Ishikawa (cell line): ENCODE measurements at regions not wholly inside any gene's neighbourhood (a gene's known extent, or its start where the extent isn't known, plus 50 kb on each side); places are given as distances from the start of the nearest gene placed in this dataset.

Source experiments
- CEBPB ChIP-seq: IDR thresholded peaks from 2 replicates; pipeline ENCODE4 v1.6.1; 2012
- CREB1 ChIP-seq: IDR thresholded peaks from 2 replicates; pipeline ENCODE4 v1.6.1; 2012; ENCODE audit warnings: low read depth
- EGR1 ChIP-seq: IDR thresholded peaks from 2 replicates; pipeline ENCODE4 v1.6.1; 2012
- EP300 ChIP-seq: IDR thresholded peaks from 2 replicates; pipeline ENCODE4 v1.6.1; 2012; ENCODE audit warnings: borderline replicate concordance
- FOXM1 ChIP-seq: IDR thresholded peaks from 2 replicates; pipeline ENCODE4 v1.6.1; 2012; ENCODE audit warnings: low read depth, borderline replicate concordance
- NFIC ChIP-seq: IDR thresholded peaks from 2 replicates; pipeline ENCODE4 v1.6.1; 2012
- RAD21 ChIP-seq: IDR thresholded peaks from 2 replicates; pipeline ENCODE4 v1.6.1; 2012; ENCODE audit warnings: low read depth
- TAF1 ChIP-seq: IDR thresholded peaks from 2 replicates; pipeline ENCODE4 v1.6.1; 2012; ENCODE audit warnings: low read depth, mild to moderate bottlenecking
- TCF12 ChIP-seq: IDR thresholded peaks from 2 replicates; pipeline ENCODE4 v1.6.1; 2012; ENCODE audit warnings: low read depth
- TEAD4 ChIP-seq: IDR thresholded peaks from 2 replicates; pipeline ENCODE4 v1.6.1; 2012
- USF1 ChIP-seq: IDR thresholded peaks from 2 replicates; pipeline ENCODE4 v1.6.1; 2012
- YY1 ChIP-seq: IDR thresholded peaks from 2 replicates; pipeline ENCODE4 v1.6.1; 2012; ENCODE audit warnings: low read depth
- ZBTB7A ChIP-seq: IDR thresholded peaks from 2 replicates; pipeline ENCODE4 v1.6.1; 2012; ENCODE audit warnings: low read depth
- TF ChIP-seq, protein P1 (sequence below): IDR thresholded peaks from 2 replicates; pipeline ENCODE4 v1.6.1; 2012
- TF ChIP-seq, protein P2 (sequence below): IDR thresholded peaks from 2 replicates; pipeline ENCODE4 v1.6.1; 2012; ENCODE audit warnings: low read depth, mild to moderate bottlenecking

- TF ChIP-seq TCF12: no peak
- no peak for TF ChIP-seq ZBTB7A
These were observed 305.4 kb downstream of the MEX3B start for GRCh38 chr15:81740416-81740815.

- TF ChIP-seq FOXM1: no peak
These were observed 316.5 kb downstream of the MEX3B start for GRCh38 chr15:81729340-81729739.

DNA sequence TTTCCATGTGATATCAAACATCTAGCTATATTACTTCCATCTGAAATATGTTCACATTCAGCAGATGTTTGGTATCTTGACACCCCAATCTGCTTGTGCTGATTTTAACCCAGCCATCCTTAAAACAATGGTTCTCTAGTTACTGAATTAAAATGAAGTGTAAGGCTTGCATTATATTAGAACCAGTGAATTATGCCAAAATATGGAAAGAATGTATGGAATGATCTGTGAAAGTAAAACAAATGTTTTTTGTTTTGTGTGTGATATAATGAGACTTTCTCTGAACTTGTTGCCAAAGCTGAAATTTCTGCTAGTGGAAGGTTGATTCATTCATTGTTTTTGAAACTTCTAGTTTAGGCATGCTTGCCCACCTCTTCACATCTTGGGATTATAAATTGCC lies 317.1 kb downstream of the MEX3B start:
- TF ChIP-seq TAF1 (no peak), RAD21 (no peak), CEBPB (no peak), CREB1 (no peak), TCF12 (no peak), EP300 (no peak), YY1 (no peak), ZBTB7A (no peak), NFIC (no peak), FOXM1 (no peak), TEAD4 (no peak), USF1 (no peak), EGR1 (no peak)
- TF ChIP-seq, protein P1, sequence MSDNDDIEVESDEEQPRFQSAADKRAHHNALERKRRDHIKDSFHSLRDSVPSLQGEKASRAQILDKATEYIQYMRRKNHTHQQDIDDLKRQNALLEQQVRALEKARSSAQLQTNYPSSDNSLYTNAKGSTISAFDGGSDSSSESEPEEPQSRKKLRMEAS: no peak
- TF ChIP-seq, protein P2, sequence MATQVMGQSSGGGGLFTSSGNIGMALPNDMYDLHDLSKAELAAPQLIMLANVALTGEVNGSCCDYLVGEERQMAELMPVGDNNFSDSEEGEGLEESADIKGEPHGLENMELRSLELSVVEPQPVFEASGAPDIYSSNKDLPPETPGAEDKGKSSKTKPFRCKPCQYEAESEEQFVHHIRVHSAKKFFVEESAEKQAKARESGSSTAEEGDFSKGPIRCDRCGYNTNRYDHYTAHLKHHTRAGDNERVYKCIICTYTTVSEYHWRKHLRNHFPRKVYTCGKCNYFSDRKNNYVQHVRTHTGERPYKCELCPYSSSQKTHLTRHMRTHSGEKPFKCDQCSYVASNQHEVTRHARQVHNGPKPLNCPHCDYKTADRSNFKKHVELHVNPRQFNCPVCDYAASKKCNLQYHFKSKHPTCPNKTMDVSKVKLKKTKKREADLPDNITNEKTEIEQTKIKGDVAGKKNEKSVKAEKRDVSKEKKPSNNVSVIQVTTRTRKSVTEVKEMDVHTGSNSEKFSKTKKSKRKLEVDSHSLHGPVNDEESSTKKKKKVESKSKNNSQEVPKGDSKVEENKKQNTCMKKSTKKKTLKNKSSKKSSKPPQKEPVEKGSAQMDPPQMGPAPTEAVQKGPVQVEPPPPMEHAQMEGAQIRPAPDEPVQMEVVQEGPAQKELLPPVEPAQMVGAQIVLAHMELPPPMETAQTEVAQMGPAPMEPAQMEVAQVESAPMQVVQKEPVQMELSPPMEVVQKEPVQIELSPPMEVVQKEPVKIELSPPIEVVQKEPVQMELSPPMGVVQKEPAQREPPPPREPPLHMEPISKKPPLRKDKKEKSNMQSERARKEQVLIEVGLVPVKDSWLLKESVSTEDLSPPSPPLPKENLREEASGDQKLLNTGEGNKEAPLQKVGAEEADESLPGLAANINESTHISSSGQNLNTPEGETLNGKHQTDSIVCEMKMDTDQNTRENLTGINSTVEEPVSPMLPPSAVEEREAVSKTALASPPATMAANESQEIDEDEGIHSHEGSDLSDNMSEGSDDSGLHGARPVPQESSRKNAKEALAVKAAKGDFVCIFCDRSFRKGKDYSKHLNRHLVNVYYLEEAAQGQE: no peak

DNA sequence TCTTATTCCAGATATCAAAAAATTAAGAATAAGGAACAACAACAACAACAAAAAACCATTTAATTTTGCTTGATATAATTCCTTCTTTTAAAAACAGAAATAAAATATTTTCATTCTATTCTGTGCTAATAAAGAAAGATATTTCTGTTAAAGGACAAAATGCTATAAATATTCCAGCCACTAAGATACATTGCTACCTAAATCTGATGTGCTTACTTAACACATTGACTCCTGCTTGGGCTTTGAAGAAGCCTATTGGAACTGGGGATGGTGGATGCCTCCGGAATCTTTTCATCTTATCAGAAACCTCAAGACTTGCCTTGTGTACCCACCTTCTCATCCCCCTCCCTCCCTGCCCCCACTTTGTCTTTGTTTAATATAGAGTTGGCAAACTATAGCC lies 320.2 kb downstream of the MEX3B start:
- TF ChIP-seq FOXM1: no peak
- no peak for TF ChIP-seq YY1
- no peak for TF ChIP-seq TAF1
- no peak for TF ChIP-seq CREB1
- no peak for TF ChIP-seq TCF12
- no peak for TF ChIP-seq EGR1
- no peak for TF ChIP-seq CEBPB
- TF ChIP-seq NFIC: no peak
- no peak for TF ChIP-seq EP300
- no peak for TF ChIP-seq TEAD4
- TF ChIP-seq, protein P2: no peak
- TF ChIP-seq USF1: no peak
- no peak for TF ChIP-seq RAD21
- no peak for TF ChIP-seq ZBTB7A
- TF ChIP-seq, protein P1: no peak

- no peak for TF ChIP-seq EP300
- TF ChIP-seq ZBTB7A: no peak
- TF ChIP-seq NFIC: no peak
- TF ChIP-seq YY1: no peak
- TF ChIP-seq, protein P1: no peak
- no peak for TF ChIP-seq CEBPB
- no peak for TF ChIP-seq USF1
- TF ChIP-seq TCF12: no peak
- TF ChIP-seq TAF1: no peak
- TF ChIP-seq CREB1: no peak
- TF ChIP-seq RAD21: no peak
- no peak for TF ChIP-seq FOXM1
- no peak for TF ChIP-seq TEAD4
- no peak for TF ChIP-seq EGR1
These were observed 321.3 kb downstream of the MEX3B start for GRCh38 chr15:81724536-81724935.

DNA sequence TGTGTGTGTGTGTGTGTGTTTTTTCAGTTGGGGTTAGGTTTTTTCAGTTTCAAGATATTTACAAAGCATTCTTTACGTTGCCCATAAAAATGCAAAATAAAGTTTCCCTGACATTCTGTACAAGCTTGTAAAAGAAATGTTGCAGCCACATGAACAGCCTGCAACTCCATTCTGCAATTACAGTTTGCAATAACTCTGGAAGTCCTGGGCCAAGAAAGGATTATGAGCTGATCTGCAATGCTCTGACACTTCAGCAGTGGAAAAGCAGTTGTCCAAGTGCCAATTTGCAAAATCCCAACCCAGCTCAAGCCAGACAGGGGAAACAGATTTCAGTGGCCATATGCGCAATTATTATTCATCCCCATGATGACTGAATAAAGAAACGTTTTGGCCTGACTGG lies 322.1 kb downstream of the MEX3B start:
- TF ChIP-seq, protein P1: no peak
- TF ChIP-seq RAD21: no peak
- no peak for TF ChIP-seq YY1
- TF ChIP-seq, protein P2: no peak
- TF ChIP-seq USF1: no peak
- TF ChIP-seq NFIC: no peak
- TF ChIP-seq CREB1: no peak
- TF ChIP-seq CEBPB: no peak
- no peak for TF ChIP-seq TAF1
- no peak for TF ChIP-seq FOXM1
- TF ChIP-seq EGR1: no peak
- TF ChIP-seq ZBTB7A: no peak
- TF ChIP-seq EP300: no peak
